NB4 (cell line): ENCODE measurements at regions not wholly inside any gene's neighbourhood (a gene's known extent, or its start where the extent isn't known, plus 50 kb on each side); places are given as distances from the start of the nearest gene placed in this dataset.
"Not testable (repeated sequence)": the region's sequence is repeated elsewhere in the genome, so short reads cannot be mapped to it uniquely, and the experiment has no call there.

Experiments used
- MAX ChIP-seq: IDR thresholded peaks from 2 replicates; pipeline ENCODE4 v1.6.1; 2011; ENCODE audit warnings: low read depth, low read length
- TF ChIP-seq, protein P1 (sequence below): IDR thresholded peaks from one replicate; pipeline ENCODE4 v1.5.1; 2012; ENCODE audit warnings: low read depth, low read length

GRCh38 chr18:10134749-10135148 lies 220.9 kb downstream of the VAPA start:
- TF ChIP-seq, protein P1, sequence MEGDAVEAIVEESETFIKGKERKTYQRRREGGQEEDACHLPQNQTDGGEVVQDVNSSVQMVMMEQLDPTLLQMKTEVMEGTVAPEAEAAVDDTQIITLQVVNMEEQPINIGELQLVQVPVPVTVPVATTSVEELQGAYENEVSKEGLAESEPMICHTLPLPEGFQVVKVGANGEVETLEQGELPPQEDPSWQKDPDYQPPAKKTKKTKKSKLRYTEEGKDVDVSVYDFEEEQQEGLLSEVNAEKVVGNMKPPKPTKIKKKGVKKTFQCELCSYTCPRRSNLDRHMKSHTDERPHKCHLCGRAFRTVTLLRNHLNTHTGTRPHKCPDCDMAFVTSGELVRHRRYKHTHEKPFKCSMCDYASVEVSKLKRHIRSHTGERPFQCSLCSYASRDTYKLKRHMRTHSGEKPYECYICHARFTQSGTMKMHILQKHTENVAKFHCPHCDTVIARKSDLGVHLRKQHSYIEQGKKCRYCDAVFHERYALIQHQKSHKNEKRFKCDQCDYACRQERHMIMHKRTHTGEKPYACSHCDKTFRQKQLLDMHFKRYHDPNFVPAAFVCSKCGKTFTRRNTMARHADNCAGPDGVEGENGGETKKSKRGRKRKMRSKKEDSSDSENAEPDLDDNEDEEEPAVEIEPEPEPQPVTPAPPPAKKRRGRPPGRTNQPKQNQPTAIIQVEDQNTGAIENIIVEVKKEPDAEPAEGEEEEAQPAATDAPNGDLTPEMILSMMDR: peak; percentile 12
- TF ChIP-seq MAX: not testable (repeated sequence)
